ENCODE measurements at regions not wholly inside any gene's neighbourhood (a gene's known extent, or its start where the extent isn't known, plus 50 kb on each side); places are given as distances from the start of the nearest gene placed in this dataset.
"Not testable (repeated sequence)": the region's sequence is repeated elsewhere in the genome, so short reads cannot be mapped to it uniquely, and the experiment has no call there.

GRCh38 chr1:25171013-25171412, 61.3 kb downstream of the SYF2 start:
- TF ChIP-seq, protein P1, sequence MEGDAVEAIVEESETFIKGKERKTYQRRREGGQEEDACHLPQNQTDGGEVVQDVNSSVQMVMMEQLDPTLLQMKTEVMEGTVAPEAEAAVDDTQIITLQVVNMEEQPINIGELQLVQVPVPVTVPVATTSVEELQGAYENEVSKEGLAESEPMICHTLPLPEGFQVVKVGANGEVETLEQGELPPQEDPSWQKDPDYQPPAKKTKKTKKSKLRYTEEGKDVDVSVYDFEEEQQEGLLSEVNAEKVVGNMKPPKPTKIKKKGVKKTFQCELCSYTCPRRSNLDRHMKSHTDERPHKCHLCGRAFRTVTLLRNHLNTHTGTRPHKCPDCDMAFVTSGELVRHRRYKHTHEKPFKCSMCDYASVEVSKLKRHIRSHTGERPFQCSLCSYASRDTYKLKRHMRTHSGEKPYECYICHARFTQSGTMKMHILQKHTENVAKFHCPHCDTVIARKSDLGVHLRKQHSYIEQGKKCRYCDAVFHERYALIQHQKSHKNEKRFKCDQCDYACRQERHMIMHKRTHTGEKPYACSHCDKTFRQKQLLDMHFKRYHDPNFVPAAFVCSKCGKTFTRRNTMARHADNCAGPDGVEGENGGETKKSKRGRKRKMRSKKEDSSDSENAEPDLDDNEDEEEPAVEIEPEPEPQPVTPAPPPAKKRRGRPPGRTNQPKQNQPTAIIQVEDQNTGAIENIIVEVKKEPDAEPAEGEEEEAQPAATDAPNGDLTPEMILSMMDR (IDR thresholded peaks at IDR 0.05) = not testable (repeated sequence)
- TF ChIP-seq POLR2A (IDR thresholded peaks at IDR 0.05) = not testable (repeated sequence)
